ENCODE measurements at regions not wholly inside any gene's neighbourhood (a gene's known extent, or its start where the extent isn't known, plus 50 kb on each side); places are given as distances from the start of the nearest gene placed in this dataset.

- TF ChIP-seq CTCF (IDR thresholded peaks at IDR 0.05; ENCODE audit: low read depth, low read length, poor library complexity, severe bottlenecking) (no peak), EZH2phosphoT487 (IDR thresholded peaks at IDR 0.05; ENCODE audit: borderline replicate concordance, low read length) (no peak)
Measured at GRCh38 chr13:93025984-93026383, 200.6 kb upstream of the GPC6 start.
